Endothelial cell of umbilical vein (primary cell): ENCODE measurements at regions not wholly inside any gene's neighbourhood (a gene's known extent, or its start where the extent isn't known, plus 50 kb on each side); places are given as distances from the start of the nearest gene placed in this dataset.

Experiments
- CTCF ChIP-seq, 2 donors: IDR thresholded peaks; 1 replicate in 1 of 2; 2 replicates in 1 of 2; pipeline ENCODE4 v1.5.1; 2011; ENCODE audit warnings: low read length in 2 of 2, mild to moderate bottlenecking in 2 of 2, moderate library complexity in 2 of 2, control low read depth in 1 of 2, inconsistent platforms in 1 of 2, low read depth in 1 of 2; ENCODE audit not compliant: insufficient read depth in 1 of 2; ENCODE audit errors: extremely low read depth in 1 of 2
- EZH2 ChIP-seq: IDR thresholded peaks from 2 replicates; pipeline ENCODE4 v1.6.1; 2012; ENCODE audit warnings: borderline replicate concordance, low read depth, mild to moderate bottlenecking, moderate library complexity, low read length, inconsistent platforms; ENCODE audit not compliant: severe bottlenecking
- MYC ChIP-seq: IDR thresholded peaks from one replicate; pipeline ENCODE4 v1.6.1; 2011; ENCODE audit warnings: mild to moderate bottlenecking, low read depth, low read length
- POLR2A ChIP-seq: IDR thresholded peaks from 2 replicates; pipeline ENCODE4 v1.6.1; 2012; ENCODE audit warnings: low read depth, mild to moderate bottlenecking, control low read depth, low read length
- POLR2AphosphoS5 ChIP-seq: IDR thresholded peaks from 2 replicates; pipeline ENCODE4 v1.6.1; 2012; ENCODE audit warnings: low read depth, mild to moderate bottlenecking, control low read depth, low read length, moderate library complexity; ENCODE audit not compliant: insufficient read depth

- TF ChIP-seq POLR2A (no peak), CTCF (IDR thresholded peaks at IDR 0.05; ENCODE audit: extremely low read depth in 1 of 2, insufficient read depth in 1 of 2, low read depth in 1 of 2, low read length in 2 of 2) (no peak), MYC (no peak), POLR2AphosphoS5 (no peak), EZH2 (no peak)
Observed at GRCh38 chr1:162996261-162996660, 72.9 kb upstream of the RGS4 start.
